Stimulated activated CD4-positive, alpha-beta T cell treated with anti-CD3 and anti-CD28 coated beads, TNF-alpha, amount 100 ng/mL, for 4 hours (primary cell): ENCODE measurements at regions not wholly inside any gene's neighbourhood (a gene's known extent, or its start where the extent isn't known, plus 50 kb on each side); places are given as distances from the start of the nearest gene placed in this dataset.
A peak's percentile ranks its signal among the peaks of the same experiment; 100 is the strongest.

Experiments used
- DNase-seq, 3 experiments: peaks; one replicate each; pipeline ENCODE4 v3.0.0-alpha.2; 2020; ENCODE audit warnings: low read depth in 3 of 3

DNA sequence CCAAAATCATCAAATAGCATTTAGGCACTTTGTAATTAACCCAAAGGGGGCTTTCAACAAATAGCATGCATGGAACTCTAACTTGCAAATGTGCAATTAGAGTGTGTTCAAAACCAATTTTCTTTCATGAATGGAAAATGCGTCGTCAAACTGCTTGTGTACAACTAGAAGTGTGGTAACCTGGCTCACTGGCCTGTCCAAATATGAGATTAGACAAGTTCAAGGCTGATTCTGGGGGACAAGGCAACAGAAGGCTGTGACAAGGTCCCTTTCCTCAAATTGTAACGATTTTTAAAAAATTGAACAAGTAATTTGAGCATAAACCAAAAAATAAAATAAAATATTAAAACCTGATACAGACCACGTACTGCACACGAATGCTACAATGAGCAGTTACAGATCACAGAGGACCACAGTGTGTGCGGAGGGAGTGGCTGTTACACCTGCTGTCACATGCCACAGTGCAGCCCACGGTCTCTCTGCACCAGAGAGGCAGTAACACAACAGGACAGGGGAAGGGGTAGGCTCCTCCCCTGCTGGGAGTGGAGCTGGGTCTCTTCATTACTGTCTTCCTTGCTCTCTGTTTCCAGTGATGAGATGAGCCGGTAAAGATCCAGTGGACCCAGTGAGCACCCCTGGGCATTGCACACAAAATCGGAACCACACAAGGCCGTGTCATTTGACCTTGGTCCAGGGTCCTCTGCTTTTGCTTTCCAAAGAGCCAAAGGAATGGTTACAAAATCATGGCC, 252.2 kb upstream of the PDE10A start:
- no peak for DNase-seq

- DNase-seq = no peak
These were observed 250.9 kb upstream of the PDE10A start for GRCh38 chr6:165913676-165914570.

DNA sequence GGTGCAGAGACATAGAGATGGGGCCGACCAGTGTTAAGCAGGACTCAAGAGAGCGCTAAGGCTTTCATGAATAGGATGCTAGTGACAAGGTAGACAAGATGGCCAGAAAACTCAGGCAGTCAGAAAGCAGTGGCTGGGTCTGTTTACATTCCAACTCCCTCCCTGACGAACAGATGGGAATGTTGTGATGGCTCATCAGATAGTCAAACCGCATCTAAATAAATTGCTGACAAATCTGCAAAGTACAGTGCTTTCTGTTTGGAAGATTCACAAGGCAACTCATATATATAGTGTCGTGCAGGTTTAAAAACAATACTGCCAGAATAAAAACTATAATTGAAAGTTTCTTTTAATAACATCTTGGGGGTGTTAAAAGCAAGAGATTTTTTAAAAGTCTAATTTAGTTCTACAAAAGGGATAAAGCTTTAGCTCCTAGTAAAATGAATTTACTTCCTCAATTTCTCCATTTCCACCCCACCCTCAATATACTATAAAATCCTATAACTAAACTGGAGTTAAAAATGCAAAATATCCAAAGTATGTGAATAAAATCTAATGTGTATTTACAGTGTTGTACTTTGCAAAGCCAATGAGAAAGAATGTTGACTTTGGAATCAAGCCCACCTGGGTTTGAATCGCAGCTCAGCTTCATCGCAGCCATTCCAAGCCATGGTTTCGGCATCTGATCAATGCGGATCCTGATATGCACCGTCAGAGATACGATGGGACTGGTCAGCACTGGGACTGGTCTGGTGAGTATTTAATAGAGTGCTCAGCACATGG, 247.3 kb upstream of the PDE10A start:
- DNase-seq = no peak

DNA sequence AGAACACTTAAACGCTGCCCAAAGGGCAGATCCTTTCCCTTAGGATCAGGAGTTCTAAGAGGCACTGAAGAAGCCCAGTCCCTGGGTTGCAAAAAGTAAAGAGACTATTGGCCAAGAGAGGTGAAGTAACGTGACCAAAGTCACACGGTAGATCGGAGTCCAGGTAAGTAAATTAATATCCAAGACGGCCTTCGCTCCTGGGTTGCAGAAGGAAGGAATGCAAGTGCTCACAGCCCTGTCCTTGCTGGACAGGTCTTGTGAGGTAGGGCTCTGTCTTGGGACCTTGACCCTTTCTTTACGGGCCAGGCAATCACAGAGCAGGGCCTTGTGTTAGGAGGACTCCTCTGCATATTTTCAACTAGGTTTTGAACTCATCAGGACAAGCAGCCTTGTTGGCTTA, 243.7 kb upstream of the PDE10A start:
- DNase-seq = no peak

GRCh38 chr6:165905744-165906143, 242.7 kb upstream of the PDE10A start:
- DNase-seq = no peak

DNA sequence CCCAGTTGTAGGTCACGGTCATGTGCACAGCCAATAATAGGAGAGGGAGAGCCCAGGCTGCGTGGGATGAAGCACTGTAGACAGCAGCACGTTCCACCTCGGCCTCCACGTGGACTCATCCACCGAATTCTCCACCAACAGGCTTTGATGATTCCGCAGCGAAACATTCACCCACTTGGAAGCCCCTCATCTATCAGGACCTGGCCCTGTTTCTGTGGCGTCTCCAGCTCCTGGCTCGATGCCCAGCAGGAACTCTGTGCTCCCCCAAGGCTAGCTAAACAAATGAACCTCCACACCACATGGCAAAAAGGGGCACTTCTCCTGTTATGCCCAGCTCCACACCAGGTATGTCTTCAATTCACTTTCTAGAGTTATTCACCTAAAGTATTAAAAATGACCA, 237.9 kb upstream of the PDE10A start:
- DNase-seq = no peak

GRCh38 chr6:165899611-165900010, 236.6 kb upstream of the PDE10A start:
- DNase-seq = no peak

DNA sequence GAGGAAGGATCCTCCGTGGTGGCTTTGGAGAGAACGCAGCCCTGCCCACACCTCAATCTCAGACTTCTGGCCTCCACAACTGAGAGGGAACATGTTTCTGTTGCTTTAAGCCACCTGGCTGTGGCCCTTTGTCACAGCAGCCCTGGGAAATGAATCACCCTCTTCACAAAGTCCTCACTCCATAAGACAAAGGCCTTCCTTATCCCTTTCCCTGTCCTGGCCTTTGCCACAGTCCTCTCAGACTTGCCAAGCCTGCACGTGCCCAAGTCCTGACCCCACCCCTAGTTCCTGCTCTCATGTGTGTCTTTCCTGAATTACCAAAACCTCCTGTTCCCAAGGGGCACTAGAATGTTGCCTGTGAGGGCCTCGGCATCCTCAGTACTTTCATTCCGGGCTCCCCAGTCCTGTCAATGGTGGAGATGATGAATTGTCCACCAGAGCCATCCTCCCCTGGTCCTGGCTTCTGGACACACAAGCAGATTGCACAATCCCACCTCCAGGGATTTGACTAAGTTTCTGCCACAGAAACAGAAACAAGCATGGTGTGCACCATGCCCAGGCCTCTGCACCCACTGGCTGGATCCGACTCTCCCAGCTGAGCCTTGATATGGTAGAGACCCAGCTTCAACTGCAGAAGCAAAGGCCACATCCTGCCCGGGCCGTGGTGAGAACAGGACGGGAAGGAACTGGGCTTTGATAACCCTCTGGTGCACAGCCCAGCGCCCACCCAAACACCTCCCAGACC, 232.6 kb upstream of the PDE10A start:
- no peak for DNase-seq

GRCh38 chr6:165894171-165894825, 231.3 kb upstream of the PDE10A start:
- no peak for DNase-seq

DNA sequence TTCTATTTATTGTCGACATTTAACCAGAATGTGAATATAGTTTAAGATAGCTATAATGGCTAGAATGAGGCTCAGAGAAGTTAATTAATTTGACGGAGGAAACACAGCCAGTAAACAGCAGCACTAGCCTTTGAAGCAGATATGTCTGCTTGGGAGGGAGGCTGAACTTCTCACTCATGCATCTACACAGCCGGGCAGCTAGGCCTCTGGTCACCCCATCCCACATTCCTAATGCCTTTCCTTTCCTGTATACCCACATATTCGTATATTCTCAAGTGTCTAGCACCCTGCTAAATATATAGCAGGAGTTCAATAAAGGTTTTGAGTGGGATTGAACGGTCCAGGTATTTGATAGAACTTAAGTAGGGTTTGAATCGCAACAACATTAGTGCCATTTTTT, 230.4 kb upstream of the PDE10A start:
- DNase-seq = no peak

GRCh38 chr6:165891320-165891719, 228.3 kb upstream of the PDE10A start:
- no peak for DNase-seq

DNA sequence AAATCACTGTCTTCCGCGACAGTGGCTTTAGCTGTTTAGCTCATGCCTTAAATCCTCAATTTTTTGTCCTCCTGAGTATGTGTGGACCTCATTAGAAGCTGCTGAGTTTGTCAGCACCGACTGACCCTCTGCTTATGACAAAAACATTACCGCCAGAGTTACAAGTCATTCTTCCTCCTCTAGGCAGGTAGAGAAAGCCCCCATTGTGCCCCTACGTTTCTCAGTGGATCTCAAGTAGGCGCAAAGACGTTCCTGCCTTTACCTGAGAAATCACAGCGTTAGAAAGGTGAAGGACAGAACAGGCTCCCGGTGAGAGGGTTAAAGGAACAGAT, 227.3 kb upstream of the PDE10A start:
- DNase-seq = no peak

- DNase-seq = no peak
These were observed 226.8 kb upstream of the PDE10A start for GRCh38 chr6:165889636-165890403.

DNA sequence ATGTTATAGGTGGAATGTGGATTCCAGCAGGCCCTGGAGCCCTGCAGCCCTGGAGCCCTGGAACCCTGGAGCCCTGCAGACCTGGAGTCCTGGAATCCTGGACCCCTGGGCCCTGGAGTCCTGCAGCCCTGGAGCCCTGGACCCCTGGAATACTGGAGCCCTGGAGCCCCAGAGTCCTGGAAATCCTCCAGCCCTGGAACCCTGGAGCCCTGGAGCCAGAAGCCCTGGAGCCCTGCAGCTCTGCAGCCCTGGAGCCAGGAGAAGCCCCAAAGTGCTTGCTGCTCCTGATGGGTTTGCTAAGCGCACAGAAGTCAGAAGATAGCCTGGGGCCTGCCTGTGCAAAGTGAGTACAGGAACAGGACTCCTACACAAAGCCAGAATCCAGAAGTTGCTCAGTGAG, 223.1 kb upstream of the PDE10A start:
- DNase-seq = no peak

DNA sequence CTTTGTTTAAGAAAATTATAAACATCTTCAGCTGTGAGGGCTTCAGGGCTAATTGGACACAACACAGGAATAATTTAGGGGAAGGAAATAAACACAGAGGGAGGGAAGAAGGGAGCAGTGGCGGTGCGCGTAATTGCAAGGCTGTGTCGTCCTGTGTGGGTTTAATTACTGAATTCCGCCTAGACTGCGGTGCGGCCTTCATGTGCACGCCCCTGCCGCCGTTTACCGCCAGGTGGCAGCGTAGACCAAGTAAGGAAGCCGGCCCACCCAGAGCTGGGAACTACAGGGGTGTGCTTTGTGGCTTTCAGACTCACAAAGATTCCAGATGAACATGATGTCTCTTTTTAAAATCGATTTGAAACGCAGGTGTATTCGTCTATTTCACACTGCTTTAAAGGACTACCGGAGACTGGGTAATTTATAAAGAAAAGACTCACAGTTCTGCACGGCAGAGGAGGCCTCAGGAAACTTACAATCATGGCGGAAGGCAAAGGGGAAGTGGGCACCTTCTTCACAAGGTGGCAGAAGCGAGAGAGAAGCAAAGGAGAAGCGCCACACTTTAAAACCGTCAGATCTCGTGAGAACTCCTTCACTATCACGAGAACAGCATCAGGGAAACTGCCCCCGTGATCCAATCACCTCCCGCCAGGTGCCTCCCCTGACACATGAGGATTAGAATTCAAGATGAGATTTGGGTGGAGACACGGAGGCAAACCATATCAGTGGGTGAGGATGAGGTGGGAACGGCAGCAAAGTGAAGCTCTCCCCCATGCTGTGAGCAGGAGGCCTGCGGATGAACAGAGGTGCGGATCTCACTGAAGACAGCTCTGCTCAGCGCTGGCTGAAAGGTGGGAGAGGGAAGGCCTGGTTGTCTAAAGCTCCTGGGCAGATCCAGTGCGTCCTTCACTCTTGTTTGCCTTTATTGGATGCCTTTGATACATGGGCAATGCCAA, 222.0 kb upstream of the PDE10A start:
- DNase-seq = peak; percentile 25 to 50 (median 49)

DNA sequence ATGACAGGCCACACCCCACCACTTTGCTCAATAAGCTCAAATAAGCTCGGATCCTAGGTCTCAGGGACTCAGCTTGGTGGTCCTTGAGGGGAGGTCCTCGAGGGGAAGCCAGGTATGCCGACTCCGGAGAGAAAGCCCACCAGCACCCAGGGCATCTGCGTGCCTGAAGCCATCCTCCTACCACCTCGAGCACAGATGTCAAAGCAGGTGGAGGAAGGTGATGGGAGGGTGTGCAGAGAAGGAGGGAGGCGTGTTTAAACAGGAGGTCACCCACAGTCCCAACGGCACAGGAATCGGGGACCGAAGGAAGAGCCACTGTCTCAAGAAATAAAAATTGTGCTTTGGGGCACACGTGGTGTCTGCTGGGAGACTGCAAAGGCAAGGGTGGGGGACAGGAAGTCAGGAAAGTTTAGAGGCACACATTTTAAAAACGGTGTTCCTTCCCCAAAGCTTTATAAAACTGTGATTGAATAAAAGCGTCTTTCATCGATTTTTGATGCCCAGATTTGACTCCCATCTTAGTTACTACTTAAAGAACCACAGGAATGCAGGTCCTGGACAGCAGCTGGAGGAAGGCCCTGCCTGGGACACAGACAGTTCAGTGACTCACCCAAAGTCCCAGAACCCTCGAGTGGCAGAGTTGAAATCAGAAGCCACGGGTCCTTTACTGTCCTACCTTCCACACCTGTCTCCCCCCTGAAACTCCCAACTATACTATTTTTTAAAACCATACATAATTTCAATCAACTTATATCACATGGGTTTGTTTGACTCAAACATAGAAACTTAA, 221.0 kb upstream of the PDE10A start:
- DNase-seq = no peak

GRCh38 chr6:165881806-165882205, 218.8 kb upstream of the PDE10A start:
- no peak for DNase-seq

- DNase-seq = no peak
These were observed 217.6 kb upstream of the PDE10A start for GRCh38 chr6:165880686-165881085.
